ENCODE measurements at regions not wholly inside any gene's neighbourhood (a gene's known extent, or its start where the extent isn't known, plus 50 kb on each side); places are given as distances from the start of the nearest gene placed in this dataset.
"Not testable (repeated sequence)": the region's sequence is repeated elsewhere in the genome, so short reads cannot be mapped to it uniquely, and the experiment has no call there.

DNA sequence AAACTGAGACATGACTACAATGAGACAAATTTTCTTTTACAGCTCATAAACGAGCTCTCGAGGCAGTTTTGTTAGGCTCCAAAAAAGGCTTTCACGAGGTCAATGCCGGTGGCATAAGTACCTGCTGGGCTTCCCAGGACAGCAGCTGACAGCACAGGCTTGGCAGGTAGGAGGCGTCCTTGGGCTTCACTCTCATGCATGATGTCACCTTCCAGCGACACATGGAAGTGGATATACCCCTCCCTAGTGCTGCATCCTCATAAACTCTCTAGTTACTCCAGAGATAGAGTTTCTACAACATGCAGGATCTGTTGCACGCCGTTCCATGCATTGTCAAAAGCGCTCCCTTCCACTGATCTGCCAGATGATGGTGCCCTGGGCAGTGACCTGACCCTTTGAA lies 112.5 kb upstream of the PAXBP1 start:
- no peak for DNase-seq

DNA sequence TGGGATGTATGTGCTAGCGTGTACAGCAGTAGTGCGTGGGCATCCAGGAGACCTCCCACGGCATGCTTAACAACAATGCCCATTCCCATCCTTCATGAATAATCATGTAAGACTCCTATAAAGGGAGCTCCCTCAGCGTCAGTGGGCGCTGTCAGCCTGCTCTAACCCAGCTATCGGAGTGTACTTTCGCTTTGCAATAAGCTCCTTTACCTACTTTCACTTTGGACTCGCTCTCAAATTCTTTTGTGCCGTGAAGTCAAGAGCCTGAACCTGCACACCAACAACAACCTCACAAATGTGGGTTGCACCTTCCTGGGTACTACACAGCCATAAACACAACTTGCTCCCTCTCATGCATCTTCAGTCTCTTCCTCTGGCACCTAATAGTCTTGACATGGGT lies 114.8 kb upstream of the PAXBP1 start:
- DNase-seq: no peak

DNA sequence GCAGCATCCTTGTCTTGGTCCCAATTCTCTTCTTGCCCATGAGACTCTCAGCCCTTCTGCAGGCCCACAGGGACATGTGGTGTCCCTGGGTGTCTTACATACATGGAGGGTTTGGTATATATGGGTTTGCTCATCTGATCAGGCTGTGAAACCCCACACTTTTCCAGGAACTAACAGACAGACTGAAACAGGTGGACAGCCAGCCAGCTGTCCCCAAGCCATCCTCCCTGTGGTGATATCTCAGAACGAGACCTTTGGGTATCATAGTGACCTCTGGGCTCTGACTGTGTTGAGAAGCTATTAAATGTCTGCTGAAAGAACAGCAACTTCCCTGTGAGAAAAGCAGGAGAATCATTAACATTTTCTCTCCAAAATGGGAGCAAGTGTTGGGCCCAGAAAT lies 115.5 kb upstream of the PAXBP1 start:
- no peak for DNase-seq

DNA sequence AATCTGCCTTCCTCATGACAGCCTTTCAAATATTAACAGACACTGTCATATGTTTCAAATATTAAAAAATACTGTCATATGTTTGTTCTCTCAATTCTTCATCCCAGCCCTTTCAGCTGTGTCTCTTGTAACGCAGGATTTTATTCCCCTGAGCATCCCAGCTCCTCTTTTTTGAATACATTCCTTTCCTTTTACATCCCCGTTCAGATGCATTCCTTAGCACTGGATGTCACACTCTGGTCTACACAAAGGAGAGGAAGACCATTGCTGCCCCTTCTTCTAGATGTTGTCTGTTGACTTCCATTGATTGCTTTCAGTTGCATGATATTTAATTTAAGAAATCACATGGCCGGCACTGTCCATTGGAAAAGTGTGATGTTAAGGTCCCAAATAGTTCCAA lies 117.4 kb upstream of the PAXBP1 start:
- DNase-seq: peak; percentile 68

DNA sequence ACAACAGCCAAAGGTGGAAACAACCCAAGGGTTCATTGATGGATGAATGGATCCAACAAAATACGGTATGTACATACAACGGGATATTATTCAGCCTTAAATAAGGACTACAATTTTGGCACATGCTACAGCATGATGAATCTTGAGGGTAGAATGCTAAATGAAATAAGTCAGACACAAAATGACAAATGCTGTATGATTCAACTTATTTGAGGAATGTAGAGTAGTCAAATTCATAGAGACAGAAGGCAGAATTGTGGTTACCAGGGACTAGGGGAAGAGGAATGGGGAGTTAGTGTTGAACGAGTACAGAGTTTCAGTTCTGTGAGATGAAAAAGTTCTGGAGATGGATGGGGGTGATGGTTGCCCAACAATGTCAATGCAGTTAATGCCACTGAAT lies 118.0 kb upstream of the PAXBP1 start:
- peak; percentile 79 for DNase-seq

DNA sequence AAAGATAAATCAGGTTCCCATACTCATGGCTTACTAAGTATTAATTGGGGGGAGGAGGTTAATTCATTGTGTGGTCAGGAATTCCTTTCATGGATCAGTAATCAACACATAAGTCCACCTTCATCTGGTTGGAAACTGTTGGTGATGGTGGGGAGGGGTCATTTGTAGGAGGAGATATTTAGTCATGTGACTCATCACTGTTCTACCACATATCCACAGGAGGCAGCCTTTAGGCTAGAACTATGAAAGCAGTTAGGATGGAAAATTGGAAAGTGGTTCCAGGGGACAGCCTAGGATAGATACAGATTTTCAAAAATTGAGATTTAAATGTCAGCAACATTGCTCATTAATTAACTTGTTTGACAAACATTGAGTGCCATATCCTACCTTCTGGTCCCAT lies 122.8 kb upstream of the PAXBP1 start:
- no peak for DNase-seq

DNA sequence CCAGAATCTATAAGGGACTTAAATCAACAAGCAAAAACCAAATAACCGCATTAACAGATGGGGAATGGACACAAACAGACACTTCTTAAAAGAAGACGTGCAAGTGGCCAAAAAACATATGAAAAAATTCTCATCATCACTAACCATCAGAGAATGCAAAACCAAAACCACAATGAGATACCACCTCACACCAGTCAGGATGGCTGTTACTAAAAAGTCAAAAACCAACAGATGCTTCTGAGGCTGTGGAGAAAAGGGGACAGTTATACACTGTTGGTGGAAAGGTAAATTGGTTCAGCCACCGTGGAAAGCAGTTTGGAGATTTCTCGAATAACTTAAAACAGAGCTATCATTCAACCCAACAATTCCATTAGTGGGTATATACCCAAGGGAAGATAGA lies 124.9 kb upstream of the OLIG2 start:
- DNase-seq: no peak

DNA sequence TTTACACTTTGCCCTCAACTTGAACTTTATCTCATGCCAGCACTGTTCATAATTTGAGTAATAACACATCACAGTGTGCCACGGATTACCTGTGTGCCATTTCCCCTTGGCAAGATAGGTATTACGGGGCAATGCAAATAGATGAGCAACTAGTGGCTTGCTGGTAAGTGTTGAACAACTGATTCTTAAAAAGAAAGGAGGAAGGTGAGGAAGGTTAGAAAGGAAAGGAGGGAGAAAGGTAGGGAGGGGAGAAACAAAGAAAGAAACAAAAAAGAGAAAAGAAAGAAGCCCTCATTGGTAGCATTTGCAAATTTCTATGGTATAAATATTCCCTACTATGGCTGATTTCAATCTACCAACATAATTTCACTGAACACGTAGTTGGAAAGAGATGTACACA lies 118.2 kb upstream of the OLIG2 start:
- DNase-seq: no peak

DNA sequence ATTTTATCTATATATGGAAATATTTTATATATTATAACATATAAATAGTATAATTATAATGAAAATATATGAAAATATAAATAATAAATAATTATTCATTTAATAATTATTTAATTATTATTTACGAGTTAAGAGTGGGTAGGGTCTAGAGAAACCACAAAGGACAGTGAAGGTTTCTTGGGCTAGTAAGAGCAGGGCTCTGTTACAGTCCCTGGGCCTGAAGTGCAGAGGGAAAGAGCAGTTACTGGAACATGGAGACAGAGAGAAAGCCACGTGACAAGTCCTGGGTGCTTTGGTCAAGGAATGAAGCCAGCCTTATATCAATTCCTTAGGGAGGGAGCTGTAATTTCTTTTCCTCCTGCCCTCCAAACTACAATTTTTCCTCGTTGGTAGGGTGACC lies 117.2 kb upstream of the OLIG2 start:
- no peak for DNase-seq

DNA sequence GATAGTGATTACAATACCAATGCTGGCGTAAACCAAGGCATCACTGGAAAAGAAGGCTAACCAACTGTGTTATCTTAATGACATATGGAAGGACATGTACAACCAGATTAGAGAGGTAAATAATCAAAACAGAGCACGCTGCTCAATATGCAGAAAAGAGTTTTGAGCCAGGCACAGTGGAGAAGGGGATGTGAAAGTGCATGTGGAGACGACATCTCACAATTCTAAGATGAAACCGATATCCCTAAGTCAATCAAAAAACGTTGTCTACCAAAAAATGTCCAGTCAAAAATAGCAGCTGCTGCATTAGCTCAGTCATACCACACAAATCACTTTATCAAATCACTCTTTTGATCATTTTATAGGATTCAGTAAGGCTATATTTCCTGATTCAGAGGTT lies 116.3 kb upstream of the OLIG2 start:
- DNase-seq: no peak

DNA sequence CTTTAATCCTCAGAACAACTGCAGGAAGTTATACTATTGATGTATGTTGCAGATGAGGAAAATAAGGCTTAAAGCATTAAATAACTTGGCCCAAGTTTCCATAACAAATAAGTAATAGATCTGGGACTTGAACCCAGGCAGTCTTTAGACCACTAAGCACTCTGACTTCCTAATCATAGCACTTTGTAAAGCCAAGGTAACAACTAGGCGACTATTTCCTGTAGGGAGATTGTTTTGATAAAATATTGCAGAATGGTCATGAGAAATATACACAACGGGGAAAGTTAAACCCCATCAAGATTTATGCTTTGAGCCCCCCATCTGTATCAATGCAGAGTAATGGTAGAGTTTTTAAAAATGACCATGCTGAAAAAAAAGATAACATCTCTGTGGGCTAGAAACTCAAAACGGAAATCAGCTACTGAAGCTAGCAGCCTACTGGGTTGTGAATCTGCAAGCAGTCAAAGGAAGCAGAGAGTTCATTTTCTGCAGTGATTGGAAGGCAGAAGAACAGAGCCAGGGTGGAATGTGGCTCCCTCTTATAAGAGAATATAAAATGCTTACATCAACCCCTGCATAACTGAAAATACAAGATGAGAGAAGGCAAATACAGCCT lies 111.2 kb upstream of the OLIG2 start:
- DNase-seq: no peak

DNA sequence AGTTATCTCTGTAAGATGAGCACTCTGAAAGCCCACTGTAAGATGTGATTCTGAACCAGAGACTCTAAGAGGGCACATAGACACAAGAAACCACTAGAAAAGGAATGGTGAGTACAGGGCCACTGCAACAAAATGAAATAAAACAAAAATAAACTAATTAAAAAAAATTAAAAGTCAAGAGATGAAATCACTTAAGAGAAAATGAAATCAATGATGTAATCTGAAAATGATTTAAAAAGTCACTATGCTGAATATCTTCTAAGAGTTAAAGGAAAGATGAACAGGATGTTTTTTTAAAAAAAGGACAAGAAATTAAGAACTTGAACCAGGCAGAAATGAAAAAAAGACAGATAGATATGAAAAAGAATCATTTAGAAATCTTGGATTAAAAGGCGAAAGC lies 110.6 kb upstream of the OLIG2 start:
- no peak for DNase-seq

DNA sequence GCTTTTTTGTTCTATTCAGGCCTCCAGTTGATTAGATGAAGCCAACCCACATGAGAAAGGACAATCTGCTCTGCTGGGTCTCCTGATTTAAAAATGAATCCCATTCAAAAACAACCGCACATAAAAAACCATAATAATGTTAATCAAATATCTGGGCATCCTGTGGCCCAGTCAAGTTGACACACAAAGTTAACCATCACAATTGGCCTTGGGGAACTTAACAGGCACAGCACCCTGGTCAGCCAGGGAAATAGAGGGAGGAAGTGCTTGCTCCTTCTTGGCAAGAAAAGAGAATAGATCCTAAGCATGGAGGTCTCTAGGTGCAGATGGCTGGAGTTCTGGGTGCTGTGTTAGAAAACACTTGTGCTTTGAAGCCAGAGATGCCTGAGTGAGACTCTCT lies 109.6 kb upstream of the OLIG2 start:
- no peak for DNase-seq

DNA sequence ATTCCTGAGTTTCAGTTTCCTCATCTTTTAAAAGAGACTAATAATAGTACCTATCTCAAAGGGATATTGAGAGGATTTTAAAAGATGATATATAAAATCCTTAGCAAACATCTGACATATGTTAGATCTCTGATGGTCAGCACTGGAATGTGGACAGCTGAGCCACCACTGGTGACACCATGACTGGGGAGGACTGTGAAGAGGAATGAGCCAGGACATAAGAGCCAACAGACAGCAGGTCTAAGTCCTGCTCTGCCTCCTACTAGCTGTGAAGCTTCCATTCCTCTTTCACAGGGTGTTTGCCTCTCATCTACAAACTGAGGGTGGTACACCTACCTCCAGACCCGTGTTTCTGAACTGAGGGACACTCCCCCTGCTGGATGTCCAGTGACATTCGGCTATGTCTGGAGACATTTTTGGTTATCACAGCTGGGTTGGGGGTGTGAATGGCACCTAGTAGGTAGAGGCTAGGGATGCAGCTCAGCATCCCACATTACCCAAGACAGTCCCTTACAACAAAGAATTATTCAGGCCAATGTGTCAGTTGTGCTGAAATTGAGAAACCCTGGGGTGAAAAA lies 109.1 kb upstream of the OLIG2 start:
- no peak for DNase-seq

DNA sequence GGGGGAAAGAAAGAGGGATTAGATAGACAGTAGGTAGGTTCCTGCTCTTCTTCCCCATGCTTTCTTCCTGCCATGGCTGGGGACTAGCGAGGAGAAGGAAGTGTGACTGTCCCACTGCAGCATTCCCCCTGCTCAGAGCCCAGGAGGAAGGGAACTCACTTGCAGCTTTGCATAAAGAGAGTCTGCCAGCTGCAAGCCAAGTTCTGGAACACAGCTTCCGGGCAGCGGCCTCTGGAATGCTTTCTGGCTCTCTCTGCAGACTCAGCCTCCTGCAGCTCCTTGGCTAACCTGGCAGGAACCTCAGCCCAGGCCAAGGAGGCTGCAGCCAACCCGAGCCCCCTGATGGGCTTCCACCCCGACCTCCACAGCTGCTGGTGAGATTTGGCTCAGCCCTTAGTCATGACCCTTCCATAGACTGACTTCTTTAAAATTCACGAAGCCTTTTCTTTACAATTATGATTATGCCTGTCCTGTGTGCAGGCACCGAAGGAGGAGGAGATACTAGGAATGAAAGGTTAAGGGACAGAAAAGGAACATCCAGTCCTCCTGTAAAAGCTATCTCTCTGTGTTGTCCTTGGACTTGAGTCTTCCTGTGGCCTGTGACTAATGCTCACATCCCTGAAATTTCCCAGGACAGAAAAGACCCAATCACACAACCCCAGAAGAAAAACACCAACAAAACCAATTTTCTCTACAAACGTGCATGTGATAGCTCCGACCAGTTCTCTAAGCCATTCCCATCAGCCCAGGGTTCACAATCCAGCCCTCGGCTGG lies 108.2 kb upstream of the OLIG2 start:
- DNase-seq: no peak

DNA sequence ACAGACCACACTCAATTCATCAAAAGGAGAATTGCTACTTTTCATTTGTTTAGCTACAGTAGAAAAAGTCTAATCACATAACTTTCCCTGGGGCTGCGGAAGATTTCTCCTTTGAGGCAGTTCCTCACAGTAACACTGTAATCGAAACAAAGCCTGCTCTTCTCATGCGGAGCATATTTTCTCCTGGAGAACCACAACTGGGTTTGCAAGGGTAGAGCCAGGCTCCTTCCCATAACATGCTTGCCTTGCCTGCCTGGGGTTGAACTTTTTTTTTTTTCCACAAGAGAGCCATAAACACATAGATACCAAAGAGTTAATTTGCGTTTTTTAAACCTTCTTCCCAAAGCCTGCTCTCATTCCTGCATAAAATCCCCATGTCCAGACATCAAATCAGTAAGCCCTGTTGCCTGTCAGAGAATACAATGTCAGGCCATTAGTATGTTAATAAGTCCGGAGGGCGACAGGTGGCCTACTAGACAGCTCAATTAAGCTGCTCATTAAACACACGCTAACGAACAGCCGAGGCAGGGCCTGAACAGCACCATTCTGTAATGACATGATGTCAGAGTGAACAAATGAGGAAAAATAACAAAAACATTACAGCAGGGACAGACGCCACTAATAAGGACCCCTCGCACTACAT lies 107.1 kb upstream of the OLIG2 start:
- no peak for DNase-seq

DNA sequence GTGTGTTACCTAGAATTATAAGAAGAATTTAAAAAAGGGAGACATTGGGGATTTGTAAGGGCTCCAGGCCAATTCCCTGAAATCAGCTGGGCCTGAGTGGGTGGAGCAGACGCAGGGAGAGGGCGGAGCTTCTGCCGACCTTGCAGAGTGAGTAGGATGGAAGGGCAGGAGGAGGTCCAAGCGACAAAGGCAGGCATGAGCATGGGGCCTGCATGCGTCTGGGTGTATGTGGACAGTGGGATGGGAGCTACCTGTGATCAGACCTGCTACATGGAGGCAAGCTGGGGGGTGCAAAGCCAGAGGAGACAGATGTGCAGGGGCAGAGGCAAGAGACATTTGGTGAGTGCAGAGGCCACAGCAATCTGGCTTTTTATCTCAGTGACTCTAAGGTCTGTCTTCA lies 105.3 kb upstream of the OLIG2 start:
- DNase-seq: no peak

DNA sequence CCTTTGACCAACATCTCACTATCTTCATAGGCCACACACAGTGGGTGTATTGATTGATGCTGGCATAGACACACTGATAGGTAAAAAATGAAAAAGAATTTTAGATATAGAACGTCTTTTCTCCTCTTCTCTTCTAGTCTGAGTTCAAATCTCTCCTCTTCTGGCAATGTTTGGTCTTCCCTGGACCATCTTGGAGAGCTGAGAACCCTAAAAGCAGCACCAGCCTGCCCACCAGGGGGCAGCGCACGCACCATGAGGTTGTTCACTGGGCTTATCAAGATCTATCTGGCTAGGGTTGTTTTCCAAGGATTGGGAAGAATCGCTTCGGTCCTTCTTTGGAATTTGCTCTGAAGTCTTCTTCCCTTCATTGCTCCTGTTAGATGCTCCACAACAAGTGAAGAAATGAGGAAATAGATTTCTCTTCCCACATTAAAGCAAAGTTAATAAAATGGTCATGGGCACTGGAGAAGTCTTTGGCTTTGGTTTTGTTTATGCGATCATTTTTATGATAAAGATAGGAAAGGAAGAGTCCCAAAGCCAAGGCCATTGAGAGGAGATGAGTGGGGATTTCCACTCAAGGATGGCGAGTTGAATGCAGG lies 104.0 kb upstream of the OLIG2 start:
- DNase-seq: no peak

DNA sequence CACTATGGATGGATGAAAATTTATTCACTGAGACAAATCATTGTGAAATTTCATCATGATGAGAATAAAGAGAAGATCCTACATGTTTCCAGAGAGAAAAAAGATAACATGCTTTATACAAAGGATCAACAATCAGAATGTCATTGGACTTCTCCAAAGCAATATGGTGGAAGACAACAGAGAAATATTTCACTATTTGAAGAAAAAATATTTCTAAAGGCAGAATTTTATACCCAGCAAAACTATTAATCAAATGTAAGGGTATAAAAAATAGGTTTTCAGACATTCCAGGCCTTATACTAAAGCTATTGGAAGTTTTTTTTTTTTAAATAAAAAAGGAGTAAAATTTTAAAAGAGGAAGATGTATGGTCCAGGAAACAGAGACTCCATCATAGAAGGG lies 100.6 kb upstream of the OLIG2 start:
- no peak for DNase-seq

DNA sequence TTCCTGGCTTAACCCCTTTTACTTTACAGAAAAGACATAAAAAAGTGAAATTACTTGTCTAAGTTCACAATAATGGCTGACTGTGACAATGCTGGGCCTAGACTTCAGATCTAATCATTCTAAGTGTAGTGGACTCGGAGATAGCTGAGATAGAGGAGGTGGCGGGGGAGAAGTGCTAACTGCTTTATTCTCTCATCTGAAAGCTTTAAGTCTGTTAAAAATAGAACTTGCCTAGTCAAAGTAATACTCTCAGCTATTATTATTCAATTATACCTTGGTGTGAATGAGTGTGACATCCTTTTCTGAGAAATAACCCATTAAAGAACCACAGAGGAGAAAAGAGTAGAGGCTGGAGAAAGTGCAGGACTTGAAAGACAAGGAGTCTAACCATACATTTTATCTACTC lies 96.1 kb upstream of the OLIG2 start:
- no peak for DNase-seq

DNA sequence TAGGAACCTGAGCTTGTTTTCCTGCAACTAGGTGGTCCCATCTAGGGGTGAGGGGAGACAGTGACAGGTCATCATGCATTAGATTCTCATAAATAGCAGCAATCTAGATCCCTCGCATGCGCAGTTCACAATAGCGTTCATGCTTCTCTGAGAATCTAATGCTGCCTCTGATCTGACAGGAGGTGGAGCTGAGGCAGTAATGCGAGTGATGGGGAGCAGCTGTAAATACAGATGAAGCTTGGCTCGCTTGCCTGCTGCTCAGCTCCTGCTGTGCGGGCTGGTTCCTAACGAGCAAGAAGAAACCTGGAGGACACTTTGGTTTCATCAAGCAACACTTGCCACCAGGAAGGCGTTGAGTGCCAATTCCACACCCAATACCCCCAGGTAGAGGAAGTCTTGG lies 95.1 kb upstream of the OLIG2 start:
- no peak for DNase-seq

DNA sequence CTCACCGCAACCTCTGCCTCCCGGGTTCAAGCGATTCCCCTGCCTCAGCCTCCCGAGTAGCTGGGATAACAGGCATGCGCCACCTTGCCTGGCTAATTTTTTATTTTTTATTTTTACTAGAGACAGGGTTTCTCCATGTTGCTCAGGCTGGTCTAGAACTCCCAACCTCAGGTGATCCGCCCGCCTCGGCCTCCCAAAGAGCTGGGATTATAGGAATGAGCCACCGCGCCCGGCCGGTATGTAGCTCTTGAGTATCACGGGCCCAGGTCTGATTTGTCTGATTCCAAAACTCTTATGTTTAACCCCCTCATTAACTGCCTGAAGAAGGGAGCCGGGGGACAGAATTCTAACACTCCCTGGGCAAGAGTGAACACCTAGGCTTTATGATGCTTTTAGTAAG lies 91.7 kb upstream of the OLIG2 start:
- DNase-seq: not testable (repeated sequence)

DNA sequence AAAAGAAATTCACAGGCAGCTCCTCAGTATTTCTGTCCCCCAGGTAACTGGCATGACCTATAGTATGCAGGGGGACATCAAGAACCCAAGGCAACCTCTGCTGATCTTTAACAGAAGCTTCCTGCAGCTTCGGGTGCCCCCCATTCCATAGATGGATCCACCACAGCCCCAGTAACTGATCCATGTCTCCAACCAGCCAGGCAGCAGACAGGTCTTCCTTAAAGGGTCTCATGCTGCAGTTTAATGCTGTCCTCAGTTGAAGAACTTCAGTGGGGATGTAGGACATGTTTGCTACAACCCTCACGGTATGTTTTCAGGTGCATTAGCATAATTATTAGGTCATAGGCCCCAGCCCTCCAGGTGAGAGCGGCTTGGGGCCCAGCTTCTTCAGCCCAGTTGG lies 90.9 kb upstream of the OLIG2 start:
- no peak for DNase-seq

All from fibroblast of skin of abdomen (primary cell).